ENCODE measurements at regions not wholly inside any gene's neighbourhood (a gene's known extent, or its start where the extent isn't known, plus 50 kb on each side); places are given as distances from the start of the nearest gene placed in this dataset.
A peak's percentile ranks its signal among the peaks of the same experiment; 100 is the strongest.

- Histone ChIP-seq H3K27me3 (ENCODE audit: control insufficient read depth, insufficient read depth, low read length) (peaks cover 10% of the 10 kb centered on the region), H3K9me3 (ENCODE audit: control insufficient read depth, insufficient read depth, low read length) (no peaks in the 10 kb centered on the region), H3K27ac (ENCODE audit: low read depth, low read length) (peak overlapping the region; percentile 31), H3K4me3 (ENCODE audit: low read depth, low read length) (peak overlapping the region; percentile 17; the same call in 1 of the 2 replicates)
- CTCF ChIA-PET, result interaction anchor here (0.6 to 0.8 kb wide), 3 partner anchors 25 to 212 kb away, joined by 3 to 5 read pairs (median 3); no protein-coding TSS in a partner anchor
- TF ChIP-seq, protein P1, sequence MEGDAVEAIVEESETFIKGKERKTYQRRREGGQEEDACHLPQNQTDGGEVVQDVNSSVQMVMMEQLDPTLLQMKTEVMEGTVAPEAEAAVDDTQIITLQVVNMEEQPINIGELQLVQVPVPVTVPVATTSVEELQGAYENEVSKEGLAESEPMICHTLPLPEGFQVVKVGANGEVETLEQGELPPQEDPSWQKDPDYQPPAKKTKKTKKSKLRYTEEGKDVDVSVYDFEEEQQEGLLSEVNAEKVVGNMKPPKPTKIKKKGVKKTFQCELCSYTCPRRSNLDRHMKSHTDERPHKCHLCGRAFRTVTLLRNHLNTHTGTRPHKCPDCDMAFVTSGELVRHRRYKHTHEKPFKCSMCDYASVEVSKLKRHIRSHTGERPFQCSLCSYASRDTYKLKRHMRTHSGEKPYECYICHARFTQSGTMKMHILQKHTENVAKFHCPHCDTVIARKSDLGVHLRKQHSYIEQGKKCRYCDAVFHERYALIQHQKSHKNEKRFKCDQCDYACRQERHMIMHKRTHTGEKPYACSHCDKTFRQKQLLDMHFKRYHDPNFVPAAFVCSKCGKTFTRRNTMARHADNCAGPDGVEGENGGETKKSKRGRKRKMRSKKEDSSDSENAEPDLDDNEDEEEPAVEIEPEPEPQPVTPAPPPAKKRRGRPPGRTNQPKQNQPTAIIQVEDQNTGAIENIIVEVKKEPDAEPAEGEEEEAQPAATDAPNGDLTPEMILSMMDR (IDR thresholded peaks at IDR 0.05; ENCODE audit: low read depth, low read length), result no peak
- POLR2A ChIA-PET, result interaction anchor here (0.6 to 1.0 kb wide), 2 partner anchors 90 to 1342 kb away, joined by 3 read pairs; no protein-coding TSS in a partner anchor
- DNase-seq (ENCODE audit: low read depth, low spot score), result peak; percentile 23
These were observed 192.2 kb upstream of the LEF1 start for GRCh38 chr4:108360754-108361445.

GRCh38 chr4:108359986-108360681, 191.4 kb upstream of the LEF1 start:
- Histone ChIP-seq H3K9me3 (ENCODE audit: control insufficient read depth, insufficient read depth, low read length) (no peaks in the 10 kb centered on the region), H3K4me3 (ENCODE audit: low read depth, low read length) (no peak overlapping the region), H3K27ac (ENCODE audit: low read depth, low read length) (no peak overlapping the region), H3K27me3 (ENCODE audit: control insufficient read depth, insufficient read depth, low read length) (peaks cover 10% of the 10 kb centered on the region)
- CTCF ChIA-PET, result interaction anchor here (0.7 to 0.8 kb wide), 2 partner anchors 24 to 213 kb away, joined by 3 to 5 read pairs; no protein-coding TSS in a partner anchor
- POLR2A ChIA-PET, result interaction anchor here (1.0 kb wide), 1 partner anchor 89 kb away, joined by 3 read pairs; no protein-coding TSS in a partner anchor
- TF ChIP-seq, protein P1 (IDR thresholded peaks at IDR 0.05; ENCODE audit: low read depth, low read length), result no peak
- no peak for DNase-seq (ENCODE audit: low read depth, low spot score)

DNA sequence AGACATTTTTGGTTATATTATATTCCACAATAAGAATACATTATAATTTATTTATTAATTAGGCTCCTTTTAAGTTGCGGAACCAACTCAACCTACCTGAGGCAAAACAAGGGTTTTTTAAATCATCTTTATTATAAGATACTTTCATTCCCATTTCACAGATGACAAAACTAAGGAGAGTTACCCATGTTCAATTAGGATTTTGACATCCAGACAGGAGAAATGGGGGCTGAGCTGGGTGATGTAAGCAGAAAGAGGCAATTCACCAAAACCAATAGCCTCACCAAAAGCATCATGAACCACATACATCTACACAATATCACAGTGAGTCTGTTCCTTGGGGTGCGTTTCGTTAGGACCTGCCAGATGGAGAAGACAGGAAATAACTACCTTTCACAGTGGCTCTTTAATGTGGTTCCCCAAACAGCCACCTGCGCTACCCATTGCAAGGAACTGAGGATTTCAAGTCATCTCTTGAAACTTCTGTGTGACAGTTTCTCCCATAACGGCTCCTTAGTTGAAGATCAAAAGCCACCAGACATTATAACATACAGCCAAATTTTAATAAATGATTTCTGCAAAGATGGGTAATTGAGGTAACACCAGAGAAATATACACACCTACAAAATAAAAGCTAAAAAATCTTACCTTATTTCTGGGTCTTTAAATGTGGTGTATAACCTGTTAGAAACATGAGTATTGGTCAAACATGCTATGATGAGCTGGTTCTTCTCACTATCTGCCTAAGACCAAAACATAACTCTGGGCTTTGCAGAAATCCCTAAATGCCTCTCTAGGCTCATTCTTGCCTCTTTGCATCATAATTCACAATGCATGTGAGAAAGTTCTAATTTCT, 190.6 kb upstream of the LEF1 start:
- H3K4me3 ChIP-seq (ENCODE audit: low read depth, low read length), result no peak overlapping the region
- no peak overlapping the region for H3K27ac ChIP-seq (ENCODE audit: low read depth, low read length)
- TF ChIP-seq, protein P1 (IDR thresholded peaks at IDR 0.05; ENCODE audit: low read depth, low read length), result no peak
- no peak for DNase-seq (ENCODE audit: low read depth, low spot score)
- H3K27me3 ChIP-seq (ENCODE audit: control insufficient read depth, insufficient read depth, low read length), result peaks cover 8% of the 10 kb centered on the region
- ChIA-PET POLR2A (no interaction called here), CTCF (no interaction called here)
- no peaks in the 10 kb centered on the region for H3K9me3 ChIP-seq (ENCODE audit: control insufficient read depth, insufficient read depth, low read length)

DNA sequence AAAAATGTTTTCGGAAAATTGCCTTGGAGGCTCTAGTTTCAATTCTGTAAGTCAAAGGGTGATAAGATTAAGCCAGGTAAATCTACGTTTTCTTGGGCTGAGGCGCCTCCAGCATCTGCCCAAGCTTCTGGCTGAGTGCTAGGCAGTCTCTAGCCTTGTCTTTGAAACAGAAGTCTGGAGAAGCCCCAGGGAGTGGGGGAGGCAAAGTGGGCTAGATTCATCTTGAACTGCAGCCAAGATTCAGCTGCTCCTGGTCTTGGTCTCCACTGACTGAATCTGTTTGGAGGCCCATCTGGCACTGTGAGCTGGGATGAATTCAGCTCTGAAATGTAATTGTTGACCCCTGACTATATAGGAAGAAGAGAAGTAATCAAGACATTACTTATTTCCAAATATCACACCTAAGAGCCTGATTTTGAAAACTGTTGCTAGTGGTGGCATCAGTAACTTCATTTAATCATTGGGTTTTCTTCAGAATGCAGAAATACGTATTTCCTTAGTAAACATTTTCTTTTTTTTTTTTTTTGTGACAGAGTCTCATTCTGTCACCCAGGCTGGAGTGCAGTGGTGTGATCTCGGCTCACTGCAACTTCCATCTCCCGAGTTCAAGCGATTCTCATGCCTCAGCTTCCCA, 187.3 kb upstream of the LEF1 start:
- TF ChIP-seq, protein P1 (IDR thresholded peaks at IDR 0.05; ENCODE audit: low read depth, low read length), result no peak
- H3K27me3 ChIP-seq (ENCODE audit: control insufficient read depth, insufficient read depth, low read length), result peaks cover 14% of the 10 kb centered on the region
- ChIA-PET POLR2A (no interaction called here), CTCF (no interaction called here)
- no peak overlapping the region for H3K27ac ChIP-seq (ENCODE audit: low read depth, low read length)
- DNase-seq (ENCODE audit: low read depth, low spot score), result no peak
- H3K4me3 ChIP-seq (ENCODE audit: low read depth, low read length), result no peak overlapping the region
- no peaks in the 10 kb centered on the region for H3K9me3 ChIP-seq (ENCODE audit: control insufficient read depth, insufficient read depth, low read length)
